IMR-90 (cell line): ENCODE measurements at regions not wholly inside any gene's neighbourhood (a gene's known extent, or its start where the extent isn't known, plus 50 kb on each side); places are given as distances from the start of the nearest gene placed in this dataset.
"Not testable (repeated sequence)": the region's sequence is repeated elsewhere in the genome, so short reads cannot be mapped to it uniquely, and the experiment has no call there.

ENCODE experiments used
- ATAC-seq: fragments of 200-7000 bp; cut with Tn5 transposase; 2 replicates; pipeline ENCODE4 v1.9.1; 2020; ENCODE audit warnings: low read depth, mild to moderate bottlenecking, moderate library complexity
- BruUV-seq: library from RNA; stranded (reverse); fragments of 400-500 nt; replicated peaks from 2 replicates; lab custom pipeline; 2021; lab: Mats Ljungman, UMichigan
- CTCF ChIA-PET: fragments of 300-600 bp; formaldehyde crosslinking; extraction: SDS; loops from one replicate; lab custom pipeline; 2021; ENCODE audit warnings: antibody characterized with exemption; lab: Yijun Ruan, JAX
- POLR2A ChIA-PET: fragments of 300-600 bp; sonication (Branson Sonifier 250); formaldehyde crosslinking; loops from one replicate; lab custom pipeline; 2022; ENCODE audit warnings: antibody characterized with exemption; ENCODE audit not compliant: unreplicated experiment; lab: Charles Lee
- DNase-seq: peaks from one replicate; pipeline ENCODE4 v3.0.0; 2013
- H2AFZ ChIP-seq: replicated peaks from 2 replicates; pipeline ENCODE3; 2013; ENCODE audit warnings: low read length, mild to moderate bottlenecking; ENCODE audit not compliant: poor library complexity
- H2AK5ac ChIP-seq: 2 replicates; pipeline ENCODE4 v1.6.1; 2013; ENCODE audit warnings: low read depth, low read length, inconsistent platforms
- H2AK9ac ChIP-seq: replicated peaks from 2 replicates; pipeline ENCODE3; 2013; ENCODE audit warnings: mild to moderate bottlenecking, low read depth, low read length, moderate library complexity; ENCODE audit not compliant: poor library complexity
- H2BK120ac ChIP-seq: 2 replicates; pipeline ENCODE4 v1.6.1; 2013; ENCODE audit warnings: low read depth, low read length, inconsistent platforms
- H2BK15ac ChIP-seq: 3 replicates; pipeline ENCODE4 v1.6.1; 2013; ENCODE audit warnings: low read depth, low read length, inconsistent platforms
- H2BK20ac ChIP-seq: 2 replicates; pipeline ENCODE4 v1.6.1; 2013; ENCODE audit warnings: low read depth, mild to moderate bottlenecking, inconsistent platforms, low read length, moderate library complexity
- H2BK5ac ChIP-seq: 2 replicates; pipeline ENCODE4 v1.6.1; 2013; ENCODE audit warnings: mild to moderate bottlenecking, low read depth, low read length, inconsistent platforms; ENCODE audit not compliant: poor library complexity, severe bottlenecking
- H3K14ac ChIP-seq: replicated peaks from 2 replicates; pipeline ENCODE4 v1.6.1; 2013; ENCODE audit warnings: low read depth, low read length, inconsistent platforms
- H3K18ac ChIP-seq: 2 replicates; pipeline ENCODE4 v1.6.1; 2013; ENCODE audit warnings: low read depth, low read length, control low read depth
- H3K23ac ChIP-seq: 2 replicates; pipeline ENCODE4 v1.6.1; 2013; ENCODE audit warnings: low read depth, low read length, inconsistent platforms
- H3K27ac ChIP-seq: 2 replicates; pipeline ENCODE4 v1.5.1; 2013; ENCODE audit warnings: mild to moderate bottlenecking, control low read depth, low read length; ENCODE audit not compliant: insufficient read depth
- H3K27me3 ChIP-seq: 2 replicates; pipeline ENCODE4 v1.6.1; 2013; ENCODE audit warnings: low read length; ENCODE audit not compliant: control insufficient read depth, insufficient read depth
- H3K36me3 ChIP-seq: 2 replicates; pipeline ENCODE4 v1.6.1; 2013; ENCODE audit warnings: low read length, mixed read lengths; ENCODE audit not compliant: control insufficient read depth, insufficient read depth
- H3K4ac ChIP-seq: 2 replicates; pipeline ENCODE4 v1.6.1; 2013; ENCODE audit warnings: low read depth, low read length, inconsistent platforms
- H3K4me1 ChIP-seq: 2 replicates; pipeline ENCODE4 v1.6.1; 2013; ENCODE audit warnings: low read length, mixed read lengths; ENCODE audit not compliant: control insufficient read depth, insufficient read depth
- H3K4me2 ChIP-seq: 2 replicates; pipeline ENCODE4 v1.6.1; 2013; ENCODE audit warnings: low read depth, mild to moderate bottlenecking, control low read depth, low read length, moderate library complexity
- H3K4me3 ChIP-seq: 2 replicates; pipeline ENCODE4 v1.5.1; 2013; ENCODE audit warnings: low read depth, mild to moderate bottlenecking, control low read depth, low read length, moderate library complexity; ENCODE audit not compliant: insufficient read depth
- H3K56ac ChIP-seq: 2 replicates; pipeline ENCODE4 v1.6.1; 2013; ENCODE audit warnings: low read length, inconsistent platforms; ENCODE audit not compliant: insufficient read depth; ENCODE audit errors: extremely low read depth
- H3K79me1 ChIP-seq, 2 experiments: 2 replicates each; pipeline ENCODE4 v1.6.1; 2013; ENCODE audit warnings: low read length in 2 of 2, inconsistent platforms in 1 of 2, low read depth in 1 of 2
- H3K9ac ChIP-seq: 2 replicates; pipeline ENCODE4 v1.6.1; 2013; ENCODE audit warnings: low read depth, low read length, control low read depth
- H3K9me1 ChIP-seq: 2 replicates; pipeline ENCODE4 v1.6.1; 2013; ENCODE audit warnings: low read length, inconsistent platforms; ENCODE audit not compliant: insufficient read depth
- H3K9me3 ChIP-seq: 2 replicates; pipeline ENCODE4 v1.6.1; 2013; ENCODE audit warnings: low read length; ENCODE audit not compliant: control insufficient read depth, insufficient read depth
- H4K20me1 ChIP-seq: 2 replicates; pipeline ENCODE4 v1.6.1; 2013; ENCODE audit warnings: low read length, inconsistent platforms; ENCODE audit not compliant: insufficient read depth
- H4K5ac ChIP-seq: 2 replicates; pipeline ENCODE4 v1.6.1; 2013; ENCODE audit warnings: mild to moderate bottlenecking, low read depth, low read length, control low read depth
- H4K8ac ChIP-seq, 2 experiments: 2 replicates each; pipeline ENCODE4 v1.6.1; 2013; ENCODE audit warnings: low read depth in 2 of 2, low read length in 2 of 2, control low read depth in 1 of 2, inconsistent platforms in 1 of 2
- H4K91ac ChIP-seq: 2 replicates; pipeline ENCODE4 v1.6.1; 2013; ENCODE audit warnings: low read depth, low read length, inconsistent platforms; ENCODE audit not compliant: insufficient read depth
- dilution Hi-C: fragments of 300-500 bp; cut with HindIII; formaldehyde crosslinking; loops from one replicate; pipeline ENCODE4 v1.14.3; 2018; ENCODE audit warnings: low sequenced_read_pairs; ENCODE audit not compliant: unreplicated experiment
- in situ Hi-C: fragments of 300-500 bp; cut with MboI; formaldehyde crosslinking; loops from 3 replicates; pipeline ENCODE4 v1.14.3; 2019; ENCODE audit warnings: low sequenced_read_pairs, inconsistent platforms, mixed read lengths
- intact Hi-C: fragments of 100-400 bp; cut with micrococcal nuclease; formaldehyde crosslinking; loops from 2 replicates; pipeline ENCODE4 v1.10.0; 2022

DNA sequence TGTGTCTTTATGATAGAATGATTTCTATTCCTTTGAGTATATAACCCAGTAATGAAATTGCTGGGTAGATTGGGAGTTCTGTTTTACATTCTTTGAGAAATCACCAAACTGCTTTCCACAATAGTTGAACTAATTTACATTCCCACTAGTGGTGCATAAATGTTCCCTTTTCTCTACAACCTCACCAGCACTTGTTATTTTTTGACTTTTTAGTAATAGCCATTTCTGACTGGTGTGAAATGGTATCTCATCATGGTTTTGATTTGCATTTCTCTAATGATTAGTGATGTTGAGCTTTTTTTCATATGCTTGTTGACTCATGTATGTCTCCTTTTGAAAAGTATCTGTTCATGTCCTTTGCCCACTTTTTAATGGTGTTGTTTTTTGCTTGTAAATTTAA lies 296.0 kb upstream of the PIK3R1 start:
- H2BK120ac ChIP-seq, in situ Hi-C loops, BruUV-seq, H3K4ac ChIP-seq, H2BK15ac ChIP-seq, H4K8ac ChIP-seq, H3K9me3 ChIP-seq, H3K4me1 ChIP-seq, H2AK5ac ChIP-seq, H3K23ac ChIP-seq, H3K18ac ChIP-seq, H3K56ac ChIP-seq, ATAC-seq, H2BK20ac ChIP-seq, H2AK9ac ChIP-seq, CTCF ChIA-PET, H3K4me2 ChIP-seq, H3K27me3 ChIP-seq, H3K14ac ChIP-seq, H3K9me1 ChIP-seq, H3K4me3 ChIP-seq, H3K9ac ChIP-seq, H4K20me1 ChIP-seq, H2AFZ ChIP-seq, POLR2A ChIA-PET, H4K91ac ChIP-seq, H3K27ac ChIP-seq, H4K5ac ChIP-seq, H3K79me1 ChIP-seq, intact Hi-C loops, DNase-seq, H2BK5ac ChIP-seq, dilution Hi-C loops, H3K36me3 ChIP-seq: not testable (repeated sequence)
